ENCODE measurements at regions not wholly inside any gene's neighbourhood (a gene's known extent, or its start where the extent isn't known, plus 50 kb on each side); places are given as distances from the start of the nearest gene placed in this dataset.

- peaks cover 31% of the 10 kb centered on the region for H3K9me3 Mint-ChIP-seq (ENCODE audit: unreplicated experiment)
- H3K27ac Mint-ChIP-seq (ENCODE audit: unreplicated experiment): no peak overlapping the region
- DNase-seq (ENCODE audit: extremely low spot score, unreplicated experiment): no peak
- no peak for TF ChIP-seq CTCF (IDR thresholded peaks at IDR 0.05)
- H3K4me1 Mint-ChIP-seq (ENCODE audit: unreplicated experiment): no peaks in the 10 kb centered on the region
- H3K27me3 Mint-ChIP-seq (ENCODE audit: unreplicated experiment): no peaks in the 10 kb centered on the region
- no peak overlapping the region for H3K4me3 Mint-ChIP-seq (ENCODE audit: unreplicated experiment)
- no peaks in the 10 kb centered on the region for H3K36me3 Mint-ChIP-seq (ENCODE audit: unreplicated experiment)
These were observed 403.5 kb downstream of the DMRT2 start for GRCh38 chr9:1453636-1454035.

- Mint-ChIP-seq H3K4me3 (ENCODE audit: unreplicated experiment) (no peak overlapping the region), H3K9me3 (ENCODE audit: unreplicated experiment) (peaks cover 31% of the 10 kb centered on the region), H3K36me3 (ENCODE audit: unreplicated experiment) (no peaks in the 10 kb centered on the region), H3K27ac (ENCODE audit: unreplicated experiment) (no peak overlapping the region), H3K27me3 (ENCODE audit: unreplicated experiment) (no peaks in the 10 kb centered on the region), H3K4me1 (ENCODE audit: unreplicated experiment) (no peaks in the 10 kb centered on the region)
- no peak for TF ChIP-seq CTCF (IDR thresholded peaks at IDR 0.05)
- no peak for DNase-seq (ENCODE audit: extremely low spot score, unreplicated experiment)
These were observed 404.1 kb downstream of the DMRT2 start for GRCh38 chr9:1454211-1454610.

- no peak overlapping the region for H3K27ac Mint-ChIP-seq (ENCODE audit: unreplicated experiment)
- H3K9me3 Mint-ChIP-seq (ENCODE audit: unreplicated experiment): peaks cover 31% of the 10 kb centered on the region
- H3K4me3 Mint-ChIP-seq (ENCODE audit: unreplicated experiment): no peak overlapping the region
- no peak for DNase-seq (ENCODE audit: extremely low spot score, unreplicated experiment)
- H3K27me3 Mint-ChIP-seq (ENCODE audit: unreplicated experiment): no peaks in the 10 kb centered on the region
- TF ChIP-seq CTCF (IDR thresholded peaks at IDR 0.05): no peak
- H3K4me1 Mint-ChIP-seq (ENCODE audit: unreplicated experiment): no peaks in the 10 kb centered on the region
- no peaks in the 10 kb centered on the region for H3K36me3 Mint-ChIP-seq (ENCODE audit: unreplicated experiment)
These were observed 404.6 kb downstream of the DMRT2 start for GRCh38 chr9:1454616-1455347.

GRCh38 chr9:1455766-1456165, 405.6 kb downstream of the DMRT2 start:
- Mint-ChIP-seq H3K9me3 (ENCODE audit: unreplicated experiment) (peaks cover 34% of the 10 kb centered on the region), H3K4me3 (ENCODE audit: unreplicated experiment) (no peak overlapping the region), H3K27ac (ENCODE audit: unreplicated experiment) (no peak overlapping the region), H3K27me3 (ENCODE audit: unreplicated experiment) (no peaks in the 10 kb centered on the region), H3K4me1 (ENCODE audit: unreplicated experiment) (no peaks in the 10 kb centered on the region), H3K36me3 (ENCODE audit: unreplicated experiment) (no peaks in the 10 kb centered on the region)
- no peak for TF ChIP-seq CTCF (IDR thresholded peaks at IDR 0.05)
- no peak for DNase-seq (ENCODE audit: extremely low spot score, unreplicated experiment)

GRCh38 chr9:1456301-1457024, 406.3 kb downstream of the DMRT2 start:
- Mint-ChIP-seq H3K9me3 (ENCODE audit: unreplicated experiment) (peaks cover 35% of the 10 kb centered on the region), H3K27me3 (ENCODE audit: unreplicated experiment) (no peaks in the 10 kb centered on the region), H3K27ac (ENCODE audit: unreplicated experiment) (no peak overlapping the region), H3K4me3 (ENCODE audit: unreplicated experiment) (no peak overlapping the region), H3K4me1 (ENCODE audit: unreplicated experiment) (no peaks in the 10 kb centered on the region), H3K36me3 (ENCODE audit: unreplicated experiment) (no peaks in the 10 kb centered on the region)
- no peak for TF ChIP-seq CTCF (IDR thresholded peaks at IDR 0.05)
- DNase-seq (ENCODE audit: extremely low spot score, unreplicated experiment): no peak

All from osteocyte (in vitro differentiated cells).